SK-N-SH (cell line): ENCODE measurements at regions not wholly inside any gene's neighbourhood (a gene's known extent, or its start where the extent isn't known, plus 50 kb on each side); places are given as distances from the start of the nearest gene placed in this dataset.

Source experiments
- GATA2 ChIP-seq: sonication (generic); formaldehyde crosslinking; IDR thresholded peaks from 2 replicates; pipeline ENCODE4 v1.5.0; 2020; ENCODE audit warnings: mild to moderate bottlenecking, missing genetic modification reagents
- RAD21 ChIP-seq: IDR thresholded peaks from 2 replicates; pipeline ENCODE4 v1.6.1; 2012; ENCODE audit warnings: mild to moderate bottlenecking, low read length
- TF ChIP-seq, protein P1 (sequence below): fragments of 150-350 bp; IDR thresholded peaks from 2 replicates; pipeline ENCODE4 v1.6.1; 2017; ENCODE audit warnings: antibody characterized with exemption, low read length, low read depth, borderline replicate concordance

DNA sequence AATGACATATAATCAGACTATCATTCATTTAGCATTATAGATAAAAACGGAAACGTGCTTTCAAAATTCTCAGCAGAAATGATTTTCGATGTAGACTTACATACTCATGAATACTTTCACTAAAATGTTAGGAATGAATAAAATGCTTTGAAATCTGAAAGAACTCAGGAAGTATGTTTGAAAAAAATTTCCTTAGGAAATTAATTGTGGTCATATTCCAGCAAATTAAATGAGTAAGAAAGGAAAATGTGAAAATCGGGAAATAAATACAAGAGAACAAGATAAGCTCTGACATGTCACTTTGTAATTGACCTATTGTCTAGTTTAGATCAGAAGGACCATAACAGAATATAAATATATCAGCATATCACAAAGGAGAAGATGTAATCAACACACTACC is 981.0 kb upstream of the CDH2 start:
- TF ChIP-seq RAD21 (no peak), GATA2 (CRISPR knock-in tag) (no peak)
- TF ChIP-seq, protein P1, sequence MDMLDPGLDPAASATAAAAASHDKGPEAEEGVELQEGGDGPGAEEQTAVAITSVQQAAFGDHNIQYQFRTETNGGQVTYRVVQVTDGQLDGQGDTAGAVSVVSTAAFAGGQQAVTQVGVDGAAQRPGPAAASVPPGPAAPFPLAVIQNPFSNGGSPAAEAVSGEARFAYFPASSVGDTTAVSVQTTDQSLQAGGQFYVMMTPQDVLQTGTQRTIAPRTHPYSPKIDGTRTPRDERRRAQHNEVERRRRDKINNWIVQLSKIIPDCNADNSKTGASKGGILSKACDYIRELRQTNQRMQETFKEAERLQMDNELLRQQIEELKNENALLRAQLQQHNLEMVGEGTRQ = no peak
